Loucy (cell line): ENCODE measurements at regions not wholly inside any gene's neighbourhood (a gene's known extent, or its start where the extent isn't known, plus 50 kb on each side); places are given as distances from the start of the nearest gene placed in this dataset.

Experiments used
- H2AFZ ChIP-seq: fragments of 200-600 bp; sonication (generic); 2 replicates; pipeline ENCODE4 v1.6.0; 2016; ENCODE audit warnings: antibody characterized with exemption, mild to moderate bottlenecking, low read length, moderate library complexity
- H3F3A ChIP-seq: fragments of 200-600 bp; 2 replicates; pipeline ENCODE4 v1.6.0; 2016; ENCODE audit warnings: antibody characterized with exemption, low read depth, mild to moderate bottlenecking
- H3K27me3 ChIP-seq: fragments of 200-600 bp; sonication (generic); 2 replicates; pipeline ENCODE4 v1.6.1; 2014; ENCODE audit warnings: low read length, mild to moderate bottlenecking; ENCODE audit not compliant: insufficient read depth, poor library complexity, severe bottlenecking
- H3K36me3 ChIP-seq: fragments of 200-600 bp; sonication (generic); 2 replicates; pipeline ENCODE4 v1.6.1; 2016; ENCODE audit warnings: low read length; ENCODE audit not compliant: insufficient read depth
- H3K4me1 ChIP-seq: fragments of 200-600 bp; sonication (generic); 2 replicates; pipeline ENCODE4 v1.5.1; 2014; ENCODE audit warnings: low read length, mild to moderate bottlenecking; ENCODE audit not compliant: insufficient read depth, poor library complexity, severe bottlenecking
- H3K4me2 ChIP-seq: fragments of 200-600 bp; sonication (generic); 2 replicates; pipeline ENCODE4 v1.6.0; 2014; ENCODE audit warnings: antibody characterized with exemption, low read length, low read depth, mild to moderate bottlenecking; ENCODE audit not compliant: poor library complexity, severe bottlenecking
- H3K4me3 ChIP-seq: fragments of 200-600 bp; sonication (generic); 2 replicates; pipeline ENCODE4 v1.5.1; 2014; ENCODE audit warnings: low read length, mild to moderate bottlenecking, mixed read lengths; ENCODE audit not compliant: poor library complexity, severe bottlenecking
- H3K79me2 ChIP-seq: fragments of 200-600 bp; sonication (generic); 2 replicates; pipeline ENCODE4 v1.6.1; 2014; ENCODE audit warnings: low read length; ENCODE audit not compliant: insufficient read depth
- H3K9ac ChIP-seq: fragments of 200-600 bp; sonication (generic); 2 replicates; pipeline ENCODE4 v1.6.0; 2014; ENCODE audit warnings: mild to moderate bottlenecking, low read depth, low read length, moderate library complexity; ENCODE audit not compliant: poor library complexity, severe bottlenecking
- H3K9me2 ChIP-seq: fragments of 200-600 bp; sonication (generic); replicated peaks from 2 replicates; pipeline ENCODE4 v1.6.1; 2016; ENCODE audit warnings: low read depth, low read length, mixed read lengths
- H3K9me3 ChIP-seq: fragments of 200-600 bp; sonication (generic); 2 replicates; pipeline ENCODE4 v1.6.1; 2014; ENCODE audit warnings: mild to moderate bottlenecking, antibody characterized with exemption, low read length, low read depth; ENCODE audit not compliant: insufficient read depth
- H4K20me1 ChIP-seq: fragments of 200-600 bp; sonication (generic); 2 replicates; pipeline ENCODE4 v1.6.0; 2014; ENCODE audit warnings: antibody characterized with exemption, low read length, mild to moderate bottlenecking; ENCODE audit not compliant: insufficient read depth, poor library complexity, severe bottlenecking
- CTCF ChIP-seq: fragments of 200-600 bp; sonication (generic); conservative IDR thresholded peaks from 2 replicates; pipeline ENCODE4 v1.5.1; 2014; ENCODE audit warnings: mild to moderate bottlenecking, antibody characterized with exemption, low read length
- EZH2phosphoT487 ChIP-seq: fragments of 200-600 bp; IDR thresholded peaks from 2 replicates; pipeline ENCODE4 v1.6.1; 2018; ENCODE audit warnings: antibody characterized with exemption, mild to moderate bottlenecking, moderate library complexity, borderline replicate concordance

GRCh38 chr6:14814016-14814415, 431.9 kb upstream of the JARID2 start:
- H4K20me1 ChIP-seq = no peaks in the 10 kb centered on the region
- H3K79me2 ChIP-seq = no peaks in the 10 kb centered on the region
- H3K4me2 ChIP-seq = no peak overlapping the region
- no peak overlapping the region for H2AFZ ChIP-seq
- no peaks in the 10 kb centered on the region for H3K27me3 ChIP-seq
- no peak overlapping the region for H3K4me3 ChIP-seq
- no peaks in the 10 kb centered on the region for H3K9me3 ChIP-seq
- no peaks in the 10 kb centered on the region for H3K36me3 ChIP-seq
- H3K4me1 ChIP-seq = peaks cover 11% of the 10 kb centered on the region
- H3K9ac ChIP-seq = no peak overlapping the region
- no peaks in the 10 kb centered on the region for H3F3A ChIP-seq
- TF ChIP-seq EZH2phosphoT487 = no peak
- TF ChIP-seq CTCF = no peak
- H3K9me2 ChIP-seq = no peaks in the 10 kb centered on the region

GRCh38 chr6:14816116-14816859, 429.6 kb upstream of the JARID2 start:
- Histone ChIP-seq H3K4me1 (peaks cover 7% of the 10 kb centered on the region), H3K79me2 (no peaks in the 10 kb centered on the region), H3K4me3 (no peak overlapping the region), H3K9me2 (no peaks in the 10 kb centered on the region), H3K36me3 (no peaks in the 10 kb centered on the region), H3K9ac (no peak overlapping the region), H3F3A (no peaks in the 10 kb centered on the region), H4K20me1 (no peaks in the 10 kb centered on the region), H3K9me3 (no peaks in the 10 kb centered on the region), H3K4me2 (no peak overlapping the region), H3K27me3 (no peaks in the 10 kb centered on the region), H2AFZ (no peak overlapping the region)
- TF ChIP-seq CTCF = no peak
- no peak for TF ChIP-seq EZH2phosphoT487

GRCh38 chr6:14817074-14817473, 428.8 kb upstream of the JARID2 start:
- no peaks in the 10 kb centered on the region for H3K27me3 ChIP-seq
- TF ChIP-seq CTCF (no peak), EZH2phosphoT487 (no peak)
- H3K4me3 ChIP-seq = no peak overlapping the region
- H3K9me3 ChIP-seq = no peaks in the 10 kb centered on the region
- no peak overlapping the region for H3K4me2 ChIP-seq
- H3K4me1 ChIP-seq = peaks cover 5% of the 10 kb centered on the region
- no peak overlapping the region for H2AFZ ChIP-seq
- no peaks in the 10 kb centered on the region for H3F3A ChIP-seq
- H4K20me1 ChIP-seq = no peaks in the 10 kb centered on the region
- H3K36me3 ChIP-seq = no peaks in the 10 kb centered on the region
- H3K79me2 ChIP-seq = no peaks in the 10 kb centered on the region
- H3K9me2 ChIP-seq = no peaks in the 10 kb centered on the region
- H3K9ac ChIP-seq = no peak overlapping the region
